HG03064 (cell line): ENCODE measurements at regions not wholly inside any gene's neighbourhood (a gene's known extent, or its start where the extent isn't known, plus 50 kb on each side); places are given as distances from the start of the nearest gene placed in this dataset.
A peak's percentile ranks its signal among the peaks of the same experiment; 100 is the strongest.
"Not testable (repeated sequence)": the region's sequence is repeated elsewhere in the genome, so short reads cannot be mapped to it uniquely, and the experiment has no call there.

Source experiments
- ATAC-seq: cut with Tn5 transposase; IDR thresholded peaks from one replicate; pipeline ENCODE4 v1.9.1; 2021; ENCODE audit warnings: low read depth; ENCODE audit not compliant: unreplicated experiment

DNA sequence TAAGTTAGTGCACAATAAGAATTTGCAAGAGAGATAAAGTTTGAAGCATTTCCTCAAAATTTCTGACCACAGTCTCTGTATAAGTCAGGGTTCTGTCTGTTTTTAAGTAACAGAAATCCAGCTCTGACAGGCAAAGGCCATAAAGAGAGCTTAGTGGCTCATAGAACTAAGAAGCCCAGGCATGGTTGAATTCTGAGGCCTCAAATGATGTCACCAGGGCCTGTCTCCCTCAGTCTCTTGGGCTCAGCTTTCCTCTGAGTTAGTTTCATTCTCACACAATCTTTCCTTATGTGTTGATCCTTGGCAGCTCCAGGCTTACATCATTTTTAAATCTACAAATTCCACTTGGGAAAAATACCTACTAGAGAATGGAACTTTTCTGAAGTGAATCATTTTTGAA lies 173.4 kb upstream of the ATP2B1 start:
- ATAC-seq, result no peak

DNA sequence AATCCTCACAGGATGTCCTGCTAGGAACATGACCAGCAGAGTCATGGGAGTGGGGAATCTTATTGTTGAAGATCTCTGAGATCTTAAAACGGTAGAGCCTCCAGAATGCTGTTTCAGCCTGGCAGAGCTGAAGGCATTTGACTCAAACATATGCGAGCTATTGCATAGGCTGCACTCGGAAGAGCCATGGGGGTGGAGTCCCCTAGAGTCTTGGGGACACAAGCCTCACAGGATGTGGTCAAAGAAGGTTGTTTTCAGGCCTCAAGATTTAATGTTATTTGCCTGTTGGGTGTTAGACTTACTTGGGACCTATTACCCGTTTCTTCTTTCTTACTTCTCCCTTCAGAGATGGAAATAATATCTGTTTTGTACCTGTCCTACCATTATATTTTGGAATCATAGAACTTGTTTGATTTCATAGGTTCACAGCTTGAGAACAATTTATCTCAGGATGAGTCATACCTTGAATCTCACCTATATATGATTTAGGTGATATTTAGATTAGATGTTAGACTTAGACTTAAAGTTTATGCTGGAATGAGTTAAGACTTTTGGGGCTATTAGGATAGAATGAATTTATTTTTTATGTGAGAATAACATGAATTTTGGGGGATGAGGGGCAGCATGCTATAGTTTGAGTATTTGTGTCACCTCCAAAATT lies 172.2 kb upstream of the ATP2B1 start:
- peak; percentile 93 for ATAC-seq

DNA sequence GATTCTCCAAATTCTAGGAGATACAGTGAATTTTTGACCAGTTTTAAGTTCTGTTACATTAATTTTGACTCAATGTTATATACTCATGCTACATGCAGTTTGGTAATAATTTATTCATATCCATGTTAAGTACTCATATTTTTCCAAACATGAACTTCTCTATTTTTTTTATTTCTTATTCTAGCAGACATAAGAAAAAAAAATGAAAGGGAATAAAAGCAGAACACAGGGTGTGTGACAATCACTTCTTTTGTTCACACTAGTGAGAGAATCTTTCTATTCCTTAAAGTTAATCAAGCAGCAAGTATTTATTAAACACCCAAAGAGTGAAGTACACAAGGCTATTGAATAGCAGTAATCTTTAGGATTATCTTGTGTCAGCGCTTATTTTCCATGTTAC lies 171.1 kb upstream of the ATP2B1 start:
- no peak for ATAC-seq

DNA sequence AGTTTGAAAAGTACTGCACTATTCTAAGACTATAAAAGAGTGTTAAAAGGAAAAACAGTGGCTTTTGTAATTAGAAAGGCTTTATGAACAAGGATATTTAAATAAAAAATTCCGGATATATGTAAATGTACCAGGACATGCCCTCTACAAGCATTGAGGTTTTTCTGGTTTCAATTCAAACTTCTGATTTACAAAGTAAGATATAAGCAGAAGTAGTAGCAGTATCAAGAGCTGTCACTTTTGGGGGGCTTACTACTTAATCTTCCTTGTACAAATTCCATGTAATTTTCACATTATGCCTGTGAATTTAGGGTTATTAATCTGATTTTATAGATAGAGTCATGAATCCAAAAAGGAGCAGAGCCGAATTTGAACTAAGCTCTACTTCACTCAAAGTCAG lies 170.3 kb upstream of the ATP2B1 start:
- no peak for ATAC-seq

DNA sequence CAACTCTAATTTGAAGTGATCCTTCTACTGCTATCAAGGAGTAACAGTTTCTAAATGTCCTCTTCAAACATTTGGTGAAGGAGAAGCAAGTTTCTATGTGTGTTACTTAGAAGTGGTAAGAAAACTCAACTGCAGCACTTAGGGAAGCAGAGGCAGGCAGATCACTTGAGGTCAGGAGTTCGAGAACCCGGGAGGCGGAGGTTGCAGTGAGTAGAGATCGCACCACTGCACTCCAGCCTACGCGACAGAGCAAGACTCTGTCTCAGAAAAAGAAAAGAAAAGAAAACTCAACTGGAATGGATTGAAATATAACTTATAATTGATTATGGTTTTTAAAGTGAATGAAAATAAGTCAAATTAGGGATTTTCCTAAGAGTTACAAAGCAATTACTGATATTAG lies 169.7 kb upstream of the ATP2B1 start:
- no peak for ATAC-seq

DNA sequence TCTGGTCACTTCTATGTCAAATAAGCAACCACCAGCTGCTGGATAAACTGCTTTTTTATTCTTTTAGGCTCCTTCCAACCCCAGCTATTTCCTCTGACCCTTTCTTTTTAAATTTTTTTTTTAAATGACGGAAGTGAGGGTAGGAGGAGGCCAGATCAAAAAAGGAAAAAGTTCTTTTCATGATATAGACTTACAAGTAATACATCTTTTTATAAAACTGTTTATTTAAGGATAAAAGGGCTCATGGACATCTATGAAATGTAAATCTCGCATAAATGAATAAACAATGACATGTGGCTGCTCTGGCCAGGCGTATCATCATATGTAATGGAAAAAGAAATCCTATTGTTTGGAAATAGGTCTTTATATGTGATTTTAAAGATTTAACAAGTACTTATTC lies 169.0 kb upstream of the ATP2B1 start:
- no peak for ATAC-seq

DNA sequence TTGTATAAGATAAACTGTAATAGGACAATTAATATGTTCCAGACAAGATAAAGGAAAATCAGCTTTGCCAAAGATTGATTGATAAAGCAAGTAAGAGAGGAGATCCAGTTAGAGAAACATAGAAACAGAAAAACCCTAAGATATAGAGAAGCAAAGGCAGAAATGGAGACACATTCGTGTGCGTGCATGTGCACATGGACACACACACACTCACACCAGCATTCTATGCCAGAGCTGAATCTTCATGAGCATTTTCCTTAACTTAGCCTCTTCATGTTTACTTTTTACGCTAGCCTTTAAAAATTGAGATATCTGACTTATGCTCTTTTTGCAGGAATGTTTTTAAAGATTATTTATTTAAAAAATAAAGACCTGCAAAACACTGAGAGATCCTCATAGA lies 168.5 kb upstream of the ATP2B1 start:
- no peak for ATAC-seq

DNA sequence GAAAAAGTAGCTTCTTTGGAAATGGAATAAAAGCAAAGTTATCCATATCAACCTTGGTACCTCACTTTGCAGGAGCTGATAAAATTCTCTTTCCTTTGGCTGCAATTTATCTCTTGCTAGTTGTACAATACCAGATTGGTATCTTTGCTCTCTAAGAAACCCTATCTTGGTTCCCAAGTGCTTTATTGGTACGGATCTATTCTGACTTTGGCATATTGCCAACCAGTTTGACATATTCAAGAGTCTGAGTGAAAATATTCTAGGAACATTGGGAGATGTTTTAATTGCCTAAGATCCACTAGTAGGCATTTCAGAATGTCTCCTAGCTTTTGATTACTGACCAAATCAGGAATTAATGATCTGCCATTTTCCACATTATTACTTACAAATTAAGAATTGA lies 167.2 kb upstream of the ATP2B1 start:
- no peak for ATAC-seq

DNA sequence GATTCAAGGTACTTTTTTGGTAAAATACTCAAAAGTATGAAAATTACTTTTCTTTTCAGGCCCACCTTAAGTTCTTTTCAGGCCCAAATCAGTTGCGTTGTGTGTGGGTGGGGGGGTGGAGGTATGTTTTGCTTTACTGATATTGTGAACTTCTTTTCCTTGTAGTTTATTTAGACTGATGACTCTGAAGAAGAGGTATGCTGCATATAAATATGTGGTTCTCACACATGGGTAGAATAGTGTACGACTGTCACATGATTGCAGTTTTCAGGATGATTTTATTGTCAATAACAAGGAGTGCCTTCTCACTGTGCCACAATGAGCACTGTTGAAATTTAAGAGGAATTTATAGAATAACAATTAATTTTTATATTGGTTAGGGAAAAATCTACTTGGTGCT lies 166.6 kb upstream of the ATP2B1 start:
- no peak for ATAC-seq

DNA sequence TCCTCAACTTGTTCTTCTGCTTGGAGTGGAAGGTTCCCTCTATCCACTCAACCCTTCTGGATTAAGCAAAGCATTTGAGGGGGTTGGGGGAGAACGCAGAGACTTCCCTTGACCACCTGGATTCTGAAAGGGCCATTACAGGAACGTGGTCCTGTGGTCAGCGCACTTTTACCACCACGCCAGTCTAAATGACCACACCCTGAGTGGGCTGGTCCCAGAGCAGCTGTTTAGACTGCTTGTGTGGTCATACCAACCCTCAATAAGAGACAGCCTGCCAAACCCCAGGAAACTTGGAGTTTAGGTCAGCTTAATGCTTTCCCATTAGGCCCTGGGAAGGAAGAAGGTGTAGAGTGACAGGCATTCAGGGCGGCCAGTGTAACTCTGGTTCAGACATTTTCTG lies 165.5 kb upstream of the ATP2B1 start:
- ATAC-seq, result no peak

DNA sequence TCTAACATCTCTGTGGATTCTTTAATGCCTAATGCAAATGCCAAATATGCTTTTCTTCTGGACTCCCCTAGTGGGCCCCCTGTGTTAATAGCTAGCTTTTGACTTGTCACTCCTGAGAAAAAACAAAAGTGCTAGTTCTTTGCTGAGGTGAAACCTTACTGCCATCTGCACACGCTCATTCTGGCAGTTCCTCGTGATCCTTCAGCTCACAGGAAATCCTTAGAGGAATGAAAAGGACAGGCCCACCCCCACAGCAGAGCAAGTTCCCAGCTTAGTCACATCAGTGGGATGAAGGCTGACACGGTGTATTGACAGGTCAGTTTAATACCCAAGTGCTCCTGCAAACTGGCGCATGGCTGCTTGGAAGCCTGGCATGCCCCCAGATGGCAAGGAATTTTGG lies 165.1 kb upstream of the ATP2B1 start:
- no peak for ATAC-seq

DNA sequence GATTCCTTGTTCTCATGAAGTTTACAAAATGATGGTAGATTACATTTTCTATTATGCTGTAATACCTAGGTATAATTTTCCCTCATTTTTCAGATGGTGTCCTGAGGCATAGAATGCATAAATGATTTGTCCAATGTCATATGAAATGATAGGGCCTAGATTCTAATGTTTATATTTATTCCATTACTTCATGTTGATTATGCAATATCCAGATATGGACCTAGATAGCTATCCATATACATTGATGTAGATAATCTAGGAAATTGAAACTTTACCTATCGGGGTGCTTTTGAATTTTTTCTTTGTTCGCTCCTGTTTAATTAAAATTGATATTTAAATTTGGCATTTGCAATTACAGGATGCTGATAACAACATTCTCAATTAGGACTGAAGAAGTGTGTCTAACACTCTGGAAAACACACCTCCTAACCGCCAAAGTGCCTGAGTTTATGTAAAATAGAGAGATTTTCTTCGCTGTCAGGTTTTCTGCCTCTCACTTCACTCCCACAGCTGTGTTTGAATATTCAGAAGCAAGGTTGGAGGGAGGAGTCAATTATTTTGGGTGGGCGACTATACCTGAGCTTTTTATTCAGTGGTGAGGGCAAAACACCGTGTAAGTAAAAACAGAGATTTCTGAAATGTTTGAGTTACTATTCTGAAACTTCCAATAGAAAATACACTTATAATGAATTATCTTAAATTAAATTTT lies 164.4 kb upstream of the ATP2B1 start:
- no peak for ATAC-seq

DNA sequence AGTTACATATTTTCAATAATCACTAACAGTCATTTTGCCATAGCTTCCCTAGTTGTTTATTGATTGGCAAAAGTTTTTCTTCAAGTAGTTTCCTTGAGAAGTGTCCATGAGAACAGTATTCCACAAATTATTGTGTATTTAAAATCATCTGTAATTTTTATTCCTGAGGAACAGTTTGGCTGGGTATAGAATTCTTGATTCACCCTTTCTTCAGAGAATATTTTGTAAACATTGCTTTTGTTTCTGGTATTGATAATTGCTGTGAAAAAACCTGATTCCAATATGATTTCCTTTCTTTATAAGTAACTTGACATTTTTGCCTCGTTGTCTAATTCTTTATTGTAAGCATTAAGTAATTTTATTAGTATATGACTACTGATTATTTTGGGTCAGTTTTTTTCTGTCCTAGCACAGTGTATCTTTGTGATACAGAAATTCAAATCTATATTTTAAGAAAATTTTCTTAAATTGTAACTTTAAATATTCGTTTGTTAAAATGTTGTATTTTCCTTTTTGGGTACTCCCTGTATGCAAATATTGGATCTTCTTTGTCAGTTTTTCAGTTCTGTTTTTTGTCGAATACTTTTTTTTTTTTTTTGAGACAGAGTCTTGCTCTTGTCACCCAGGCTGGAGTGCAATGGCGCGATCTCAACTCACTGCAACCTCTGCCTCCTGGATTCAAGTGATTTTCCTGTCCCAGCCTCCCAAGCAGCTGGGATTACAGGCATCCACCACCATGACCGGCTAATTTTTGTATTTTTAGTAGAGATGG lies 162.0 kb upstream of the ATP2B1 start:
- ATAC-seq, result no peak

DNA sequence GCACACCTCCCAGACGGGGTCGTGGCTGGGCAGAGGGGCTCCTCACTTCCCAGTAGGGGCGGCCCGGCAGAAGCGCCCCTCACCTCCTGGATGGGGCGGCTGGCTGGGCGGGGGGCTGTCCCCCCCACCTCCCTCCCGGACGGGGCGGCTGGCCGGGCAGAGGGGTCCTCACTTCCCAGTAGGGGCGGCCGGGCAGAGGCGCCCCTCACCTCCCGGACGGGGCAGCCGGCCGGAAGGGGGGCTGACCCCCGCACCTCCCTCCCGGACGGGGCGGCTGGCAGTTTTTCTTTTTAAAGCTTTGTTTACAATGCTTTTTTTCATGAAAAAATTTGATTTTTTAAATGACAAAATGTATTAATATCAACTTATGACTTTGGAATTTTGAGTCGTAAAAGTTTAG lies 159.0 kb upstream of the ATP2B1 start:
- ATAC-seq, result not testable (repeated sequence)

DNA sequence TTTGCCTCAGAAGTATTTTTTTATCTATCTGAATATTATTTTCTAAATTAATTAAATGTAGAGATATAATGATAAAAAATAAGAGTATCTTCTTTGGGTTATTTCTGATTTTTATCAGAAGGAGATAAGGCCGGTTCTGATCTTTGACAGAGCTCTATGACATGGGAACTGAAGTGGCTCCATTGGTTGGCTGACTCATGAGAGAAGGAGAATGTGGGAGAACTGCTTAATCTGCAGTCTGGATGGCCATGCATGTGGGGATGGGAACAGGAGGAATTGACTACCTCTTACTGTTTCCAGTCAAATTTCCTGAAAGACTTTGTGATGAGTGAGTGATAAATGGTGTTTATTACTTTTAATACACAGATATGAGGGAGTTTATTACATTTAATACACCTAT lies 155.8 kb upstream of the ATP2B1 start:
- no peak for ATAC-seq

DNA sequence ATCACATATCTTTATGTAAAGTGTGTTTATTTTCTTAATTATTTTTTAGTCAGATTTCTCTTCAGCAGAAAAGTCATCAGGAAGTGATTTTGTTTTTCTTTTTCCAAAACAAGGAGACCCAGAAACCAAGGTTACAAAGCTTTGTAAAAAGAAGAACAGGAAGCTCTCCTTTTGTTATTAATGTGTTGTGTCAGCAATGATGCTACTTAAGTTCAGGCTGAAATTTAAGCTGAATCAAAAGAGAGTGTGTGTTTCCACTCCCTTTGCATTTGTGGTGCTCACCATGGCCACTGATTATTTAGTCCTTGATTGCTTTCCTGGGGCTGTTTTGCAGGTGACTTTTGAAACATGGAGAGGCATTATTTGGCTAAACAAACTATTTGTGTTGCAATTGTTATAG lies 155.3 kb upstream of the ATP2B1 start:
- peak; percentile 20 for ATAC-seq

DNA sequence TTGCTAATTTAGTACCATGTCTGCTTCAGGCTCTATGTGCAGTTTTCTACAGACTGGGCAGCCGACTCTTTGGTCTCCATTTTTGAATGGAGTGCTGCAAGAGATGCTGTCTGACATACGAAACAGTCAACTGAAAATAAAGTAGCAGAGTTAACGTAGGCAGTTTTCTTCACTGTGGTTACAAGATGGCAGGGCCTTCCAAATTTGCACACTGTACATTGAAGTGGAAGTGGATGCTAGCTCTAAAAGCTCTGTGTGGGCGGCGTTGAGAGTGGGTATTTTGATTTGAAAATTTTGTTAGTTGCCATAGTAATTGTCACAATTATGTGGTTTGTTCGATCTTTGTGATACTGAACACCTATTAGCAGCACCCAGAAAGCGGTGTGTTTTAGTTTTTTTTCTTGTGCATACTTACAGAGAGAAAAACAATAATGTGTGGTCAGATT lies 154.9 kb upstream of the ATP2B1 start:
- peak; percentile 66 for ATAC-seq

DNA sequence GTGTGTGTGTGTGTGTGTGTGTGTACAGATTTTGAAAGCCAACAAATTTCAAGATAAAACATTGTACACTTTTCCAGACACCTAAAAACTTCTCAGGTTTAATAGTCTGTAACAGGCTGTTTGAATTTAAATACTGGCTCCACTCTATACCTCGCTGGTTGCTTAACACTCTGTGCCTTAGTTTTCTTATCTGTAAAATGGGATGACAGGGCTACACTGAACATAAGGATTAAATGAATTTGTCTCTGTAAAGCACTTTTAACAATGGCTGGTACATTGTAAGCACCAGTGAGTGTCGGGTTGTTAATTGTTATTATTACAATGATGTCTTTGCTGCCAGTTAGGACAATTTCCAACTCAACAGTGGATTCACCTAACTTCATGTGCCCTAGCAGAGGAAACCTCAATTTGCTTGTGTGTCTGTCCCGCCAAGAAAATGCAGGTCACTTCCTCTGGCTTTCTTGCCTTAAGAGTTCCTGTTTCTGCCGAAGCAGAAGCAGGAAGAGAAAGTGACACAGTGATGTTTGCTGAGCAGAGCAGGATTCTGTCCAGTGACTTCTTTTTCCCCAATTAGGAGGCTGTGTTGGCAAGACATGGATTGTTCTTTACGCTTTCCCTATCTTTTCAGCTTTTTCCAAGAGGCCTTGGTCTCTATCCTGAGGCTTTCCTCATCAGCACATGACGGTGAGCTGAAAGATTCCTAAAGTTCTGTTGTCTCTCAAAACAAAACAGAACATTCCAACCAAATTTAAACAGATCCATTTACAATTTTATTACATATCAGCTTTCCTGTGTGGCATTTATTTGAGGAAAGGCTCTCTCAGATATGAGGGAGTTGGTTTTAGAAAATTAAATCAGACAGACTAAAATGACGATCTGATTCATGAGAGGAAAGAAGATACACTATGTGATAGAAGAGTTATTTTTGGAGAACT lies 154.1 kb upstream of the ATP2B1 start:
- ATAC-seq, result no peak

DNA sequence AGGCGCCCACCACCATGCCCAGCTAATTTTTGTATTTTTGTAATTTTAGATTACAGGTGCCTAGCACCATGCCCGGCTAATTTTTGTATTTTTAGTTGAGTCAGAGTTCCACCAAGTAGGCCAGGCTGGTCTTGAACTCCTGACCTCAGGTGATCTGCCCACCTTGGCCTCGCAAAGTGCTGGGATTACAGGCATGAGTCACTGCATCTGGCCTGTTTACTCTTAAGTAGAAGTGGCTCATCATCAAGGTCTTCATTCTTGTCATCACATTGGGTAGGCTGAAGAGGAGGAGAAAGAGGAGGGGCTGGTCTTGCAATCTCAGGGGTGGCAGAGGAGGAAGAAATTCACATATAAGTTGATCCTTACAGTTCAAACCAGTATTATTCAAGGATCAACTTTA lies 152.4 kb upstream of the ATP2B1 start:
- no peak for ATAC-seq

DNA sequence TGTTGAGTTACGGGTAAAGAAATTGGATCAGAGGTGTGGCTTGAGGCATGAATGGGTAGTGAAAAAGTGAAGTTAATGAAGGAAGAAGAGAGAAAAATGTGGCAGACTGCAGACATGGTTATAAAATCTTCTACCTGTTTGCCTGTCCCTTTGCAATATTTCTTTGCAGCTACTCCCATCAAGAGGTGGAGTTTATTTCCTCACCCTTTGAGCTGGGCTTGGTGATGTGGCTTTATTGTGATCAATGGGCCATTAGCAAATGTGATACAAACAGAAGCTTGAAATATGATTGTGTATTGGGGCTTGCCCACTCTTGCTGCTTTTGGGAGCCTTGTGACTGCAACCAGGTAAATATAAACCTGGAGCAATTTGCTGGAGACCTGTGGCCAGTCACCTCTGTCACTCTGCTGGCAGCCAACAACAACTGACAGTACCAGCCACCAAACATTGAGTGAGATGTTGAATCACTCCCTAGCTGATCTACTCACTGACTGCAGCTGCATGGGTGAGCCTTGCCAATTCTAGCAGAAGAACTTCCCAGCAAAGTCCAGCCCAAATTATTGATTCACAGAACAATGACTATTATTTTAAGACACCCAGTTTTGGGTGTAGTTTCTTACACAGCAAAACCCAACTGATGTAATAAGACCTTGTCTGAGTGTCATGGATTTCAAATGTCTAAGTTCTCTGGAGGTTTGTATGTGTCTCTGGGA lies 151.0 kb upstream of the ATP2B1 start:
- ATAC-seq, result no peak
